ENCODE measurements at regions not wholly inside any gene's neighbourhood (a gene's known extent, or its start where the extent isn't known, plus 50 kb on each side); places are given as distances from the start of the nearest gene placed in this dataset.

GRCh38 chr4:120317713-120318112, 251.1 kb upstream of the MAD2L1 start:
- TF ChIP-seq CTCF (conservative IDR thresholded peaks at IDR 0.05; ENCODE audit: low read depth in 2 of 2) (no peak), EZH2phosphoT487 (IDR thresholded peaks at IDR 0.05; ENCODE audit: unreplicated experiment) (no peak), ZNF114 (CRISPR knock-in tag; IDR thresholded peaks at IDR 0.05) (no peak), EZH2 (IDR thresholded peaks at IDR 0.05; ENCODE audit: low read depth, unreplicated experiment) (no peak), POLR2AphosphoS5 (IDR thresholded peaks at IDR 0.05; ENCODE audit: low read depth) (no peak), JUNB (IDR thresholded peaks at IDR 0.05; ENCODE audit: unreplicated experiment) (no peak), NANOG (IDR thresholded peaks at IDR 0.05; ENCODE audit: borderline replicate concordance) (no peak)
